ENCODE measurements at regions not wholly inside any gene's neighbourhood (a gene's known extent, or its start where the extent isn't known, plus 50 kb on each side); places are given as distances from the start of the nearest gene placed in this dataset.

DNA sequence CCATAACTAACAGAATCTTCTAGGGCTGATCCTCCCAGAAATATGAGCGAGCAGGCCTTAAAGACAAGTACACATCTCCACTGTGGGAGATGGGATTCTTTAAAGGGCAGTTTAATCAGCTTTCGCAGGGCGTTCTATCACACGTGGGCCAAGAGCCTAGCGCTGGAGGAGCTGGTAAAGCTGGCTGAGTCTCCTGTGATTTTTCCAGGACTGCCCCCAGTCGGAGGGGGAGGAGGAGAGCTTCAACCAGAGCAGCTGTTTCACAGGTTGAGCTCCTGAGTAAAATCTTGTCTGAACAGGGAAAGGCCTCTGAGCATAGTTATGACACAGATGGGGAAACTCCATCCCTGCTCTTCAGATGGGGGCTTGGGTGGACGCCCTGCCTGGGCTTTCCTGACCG, 87.0 kb downstream of the ZNF365 start:
- H3K9ac ChIP-seq (ENCODE audit: low read length), result no peak overlapping the region
- no peaks in the 10 kb centered on the region for H3K4me1 ChIP-seq (ENCODE audit: low read length)
- no peaks in the 10 kb centered on the region for H3K9me3 ChIP-seq (ENCODE audit: low read length)
- H4K20me1 ChIP-seq (ENCODE audit: insufficient read depth, low read depth, low read length), result no peaks in the 10 kb centered on the region
- H3K4me3 ChIP-seq (ENCODE audit: low read length), result no peak overlapping the region
- no peaks in the 10 kb centered on the region for H3K9me2 ChIP-seq (replicated peaks; ENCODE audit: insufficient read depth, low read length)
- H3K4me2 ChIP-seq (ENCODE audit: low read depth, low read length, poor library complexity, severe bottlenecking), result no peak overlapping the region
- DNase-seq, result no peak
- H2AFZ ChIP-seq (ENCODE audit: low read length), result no peak overlapping the region
- no peaks in the 10 kb centered on the region for H3K27me3 ChIP-seq (ENCODE audit: low read length)
- H3K79me2 ChIP-seq (ENCODE audit: low read length), result no peaks in the 10 kb centered on the region
- H3K36me3 ChIP-seq (ENCODE audit: insufficient read depth, low read length), result no peaks in the 10 kb centered on the region
- H3K27ac ChIP-seq (ENCODE audit: low read length), result no peak overlapping the region

DNA sequence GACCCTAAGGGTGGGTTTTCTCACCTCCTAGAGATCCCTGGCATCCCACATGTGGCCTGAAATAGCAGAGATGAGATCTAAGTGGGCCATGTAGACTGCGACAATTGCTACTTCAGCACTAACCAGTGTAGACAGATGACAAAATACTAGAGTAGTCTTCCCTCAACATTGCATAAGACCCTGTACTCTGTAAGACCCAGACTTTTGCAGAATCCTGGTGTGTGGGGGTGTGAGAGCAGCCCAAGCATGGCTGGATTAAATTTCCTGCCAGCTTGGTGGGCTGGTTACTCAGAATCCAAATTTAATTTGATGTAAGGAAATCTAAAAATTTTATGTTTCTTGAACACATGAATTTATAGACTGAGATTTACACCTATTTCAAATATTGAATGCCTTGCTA, 88.3 kb downstream of the ZNF365 start:
- Histone ChIP-seq H3K79me2 (ENCODE audit: low read length) (no peaks in the 10 kb centered on the region), H3K4me2 (ENCODE audit: low read depth, low read length, poor library complexity, severe bottlenecking) (no peak overlapping the region), H3K4me1 (ENCODE audit: low read length) (no peaks in the 10 kb centered on the region), H3K9ac (ENCODE audit: low read length) (no peak overlapping the region), H3K4me3 (ENCODE audit: low read length) (no peak overlapping the region), H3K9me2 (replicated peaks; ENCODE audit: insufficient read depth, low read length) (no peaks in the 10 kb centered on the region), H3K9me3 (ENCODE audit: low read length) (no peaks in the 10 kb centered on the region), H3K27me3 (ENCODE audit: low read length) (no peaks in the 10 kb centered on the region), H3K36me3 (ENCODE audit: insufficient read depth, low read length) (no peaks in the 10 kb centered on the region), H3K27ac (ENCODE audit: low read length) (no peak overlapping the region), H4K20me1 (ENCODE audit: insufficient read depth, low read depth, low read length) (no peaks in the 10 kb centered on the region), H2AFZ (ENCODE audit: low read length) (no peak overlapping the region)
- DNase-seq, result no peak

DNA sequence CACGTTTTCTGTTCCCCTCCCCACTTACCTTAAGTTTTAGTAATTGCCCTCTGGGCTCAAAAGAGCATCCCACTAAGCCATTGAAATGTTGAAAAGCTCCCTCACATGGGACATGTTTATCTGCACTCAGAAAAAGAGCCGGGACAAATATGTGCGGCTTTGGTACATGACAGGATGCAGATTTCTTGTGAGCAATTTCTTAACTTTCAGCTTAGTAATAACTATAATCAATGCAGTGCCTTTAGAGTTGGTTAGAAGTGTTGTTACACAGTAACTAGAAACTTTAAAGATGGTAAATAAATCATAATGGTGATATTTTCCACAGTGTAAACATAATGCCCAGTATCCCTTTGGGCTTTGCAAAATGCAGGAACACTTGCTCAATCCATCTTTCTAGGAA, 89.2 kb downstream of the ZNF365 start:
- no peak for DNase-seq
- Histone ChIP-seq H3K9me2 (replicated peaks; ENCODE audit: insufficient read depth, low read length) (no peaks in the 10 kb centered on the region), H3K27ac (ENCODE audit: low read length) (no peak overlapping the region), H3K4me1 (ENCODE audit: low read length) (no peaks in the 10 kb centered on the region), H3K4me2 (ENCODE audit: low read depth, low read length, poor library complexity, severe bottlenecking) (no peak overlapping the region), H3K79me2 (ENCODE audit: low read length) (no peaks in the 10 kb centered on the region), H3K9ac (ENCODE audit: low read length) (no peak overlapping the region), H3K9me3 (ENCODE audit: low read length) (no peaks in the 10 kb centered on the region), H3K4me3 (ENCODE audit: low read length) (no peak overlapping the region), H3K36me3 (ENCODE audit: insufficient read depth, low read length) (no peaks in the 10 kb centered on the region), H3K27me3 (ENCODE audit: low read length) (no peaks in the 10 kb centered on the region), H2AFZ (ENCODE audit: low read length) (no peak overlapping the region), H4K20me1 (ENCODE audit: insufficient read depth, low read depth, low read length) (no peaks in the 10 kb centered on the region)

DNA sequence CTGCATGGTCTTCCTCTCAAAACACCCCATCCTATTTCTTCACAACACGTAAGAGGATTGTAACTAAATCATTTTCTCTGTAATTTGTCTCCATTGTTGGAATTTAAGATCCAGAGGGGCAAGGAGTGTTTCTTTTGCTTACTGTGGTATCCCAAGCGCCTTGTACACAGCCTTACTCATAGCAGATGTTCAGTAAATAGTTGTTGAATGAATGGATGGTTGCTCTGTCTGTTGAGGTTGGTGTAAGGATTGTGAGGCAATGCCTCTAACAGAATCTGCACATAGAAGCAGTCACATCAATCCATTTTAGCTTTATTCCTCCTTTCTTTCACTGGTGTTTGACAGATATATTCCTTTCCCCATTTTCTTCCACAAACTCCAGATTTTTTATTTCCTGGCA, 90.1 kb downstream of the ZNF365 start:
- Histone ChIP-seq H4K20me1 (ENCODE audit: insufficient read depth, low read depth, low read length) (no peaks in the 10 kb centered on the region), H3K27me3 (ENCODE audit: low read length) (no peaks in the 10 kb centered on the region), H3K79me2 (ENCODE audit: low read length) (no peaks in the 10 kb centered on the region), H3K9me2 (replicated peaks; ENCODE audit: insufficient read depth, low read length) (no peaks in the 10 kb centered on the region), H3K4me1 (ENCODE audit: low read length) (no peaks in the 10 kb centered on the region), H3K27ac (ENCODE audit: low read length) (no peak overlapping the region), H3K9me3 (ENCODE audit: low read length) (no peaks in the 10 kb centered on the region), H3K4me2 (ENCODE audit: low read depth, low read length, poor library complexity, severe bottlenecking) (no peak overlapping the region), H3K4me3 (ENCODE audit: low read length) (no peak overlapping the region), H3K9ac (ENCODE audit: low read length) (no peak overlapping the region), H3K36me3 (ENCODE audit: insufficient read depth, low read length) (no peaks in the 10 kb centered on the region), H2AFZ (ENCODE audit: low read length) (no peak overlapping the region)
- no peak for DNase-seq

DNA sequence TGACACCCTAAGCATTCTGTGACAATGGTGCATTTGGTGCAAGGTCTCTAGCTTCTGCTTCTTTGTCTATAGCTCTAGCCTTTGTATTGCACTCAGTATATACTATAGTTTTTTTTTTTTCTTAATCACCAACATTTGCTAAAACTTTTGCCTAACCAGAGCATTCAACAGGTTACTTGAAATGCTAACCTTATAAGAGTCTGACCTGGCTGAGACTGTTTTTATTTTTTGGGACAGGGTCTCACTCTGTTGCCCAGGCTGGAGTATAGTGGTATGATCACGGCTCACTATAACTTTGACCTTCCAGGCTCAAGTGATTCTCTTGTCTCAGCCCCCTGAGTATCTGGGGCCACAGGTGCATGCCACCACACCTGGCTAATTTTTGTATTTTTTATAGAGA, 92.4 kb downstream of the ZNF365 start:
- H2AFZ ChIP-seq (ENCODE audit: low read length), result no peak overlapping the region
- H3K4me3 ChIP-seq (ENCODE audit: low read length), result no peak overlapping the region
- no peaks in the 10 kb centered on the region for H3K79me2 ChIP-seq (ENCODE audit: low read length)
- H4K20me1 ChIP-seq (ENCODE audit: insufficient read depth, low read depth, low read length), result no peaks in the 10 kb centered on the region
- H3K4me1 ChIP-seq (ENCODE audit: low read length), result no peaks in the 10 kb centered on the region
- no peak overlapping the region for H3K4me2 ChIP-seq (ENCODE audit: low read depth, low read length, poor library complexity, severe bottlenecking)
- no peak overlapping the region for H3K9ac ChIP-seq (ENCODE audit: low read length)
- H3K36me3 ChIP-seq (ENCODE audit: insufficient read depth, low read length), result no peaks in the 10 kb centered on the region
- H3K27ac ChIP-seq (ENCODE audit: low read length), result no peak overlapping the region
- no peak for DNase-seq
- H3K9me2 ChIP-seq (replicated peaks; ENCODE audit: insufficient read depth, low read length), result no peaks in the 10 kb centered on the region
- no peaks in the 10 kb centered on the region for H3K27me3 ChIP-seq (ENCODE audit: low read length)
- H3K9me3 ChIP-seq (ENCODE audit: low read length), result no peaks in the 10 kb centered on the region

DNA sequence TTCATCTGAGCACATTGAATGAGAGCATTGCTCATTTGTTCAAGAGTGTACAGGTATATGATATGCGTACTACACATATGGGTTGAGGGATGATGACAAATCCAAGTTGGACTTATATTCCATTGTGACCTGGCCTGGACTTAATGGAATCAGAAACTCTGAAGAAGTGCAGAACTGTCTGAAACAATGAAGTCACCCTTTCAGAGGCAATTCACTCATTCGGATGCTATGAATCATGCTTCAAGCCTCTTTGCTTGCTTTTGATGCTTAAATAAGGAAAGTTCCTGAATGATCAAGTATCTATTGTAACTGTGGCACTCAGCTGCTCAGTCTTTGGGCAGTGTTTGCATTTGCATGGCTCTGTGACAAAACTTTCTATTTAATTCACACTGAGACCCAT, 93.4 kb downstream of the ZNF365 start:
- Histone ChIP-seq H3K9me3 (ENCODE audit: low read length) (no peaks in the 10 kb centered on the region), H3K9me2 (replicated peaks; ENCODE audit: insufficient read depth, low read length) (no peaks in the 10 kb centered on the region), H3K79me2 (ENCODE audit: low read length) (no peaks in the 10 kb centered on the region), H3K9ac (ENCODE audit: low read length) (no peak overlapping the region), H3K4me3 (ENCODE audit: low read length) (no peak overlapping the region), H4K20me1 (ENCODE audit: insufficient read depth, low read depth, low read length) (no peaks in the 10 kb centered on the region), H3K4me1 (ENCODE audit: low read length) (no peaks in the 10 kb centered on the region), H3K4me2 (ENCODE audit: low read depth, low read length, poor library complexity, severe bottlenecking) (no peak overlapping the region), H3K36me3 (ENCODE audit: insufficient read depth, low read length) (no peaks in the 10 kb centered on the region), H3K27ac (ENCODE audit: low read length) (no peak overlapping the region), H2AFZ (ENCODE audit: low read length) (no peak overlapping the region), H3K27me3 (ENCODE audit: low read length) (no peaks in the 10 kb centered on the region)
- DNase-seq, result no peak

DNA sequence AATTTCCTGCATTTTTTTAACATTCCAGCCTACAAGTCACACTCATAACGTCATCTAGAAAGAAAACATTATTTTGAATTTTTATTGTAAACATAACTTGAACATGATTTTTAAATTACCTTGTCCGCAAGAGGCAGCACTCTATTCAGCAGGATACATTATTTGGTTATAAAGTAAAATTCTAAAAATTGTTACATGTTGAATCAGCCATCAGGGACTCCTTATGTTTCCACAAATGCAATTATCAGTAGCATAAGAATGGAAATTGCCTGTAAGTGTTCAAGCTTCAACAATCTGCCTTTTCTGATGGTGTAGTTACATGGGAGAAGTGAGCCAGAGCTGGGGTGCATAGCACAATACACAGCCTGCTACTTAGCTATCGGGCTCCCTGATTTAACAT, 97.5 kb downstream of the ZNF365 start:
- H3K4me3 ChIP-seq (ENCODE audit: low read length), result no peak overlapping the region
- H3K27ac ChIP-seq (ENCODE audit: low read length), result no peak overlapping the region
- DNase-seq, result no peak
- no peak overlapping the region for H3K4me2 ChIP-seq (ENCODE audit: low read depth, low read length, poor library complexity, severe bottlenecking)
- H3K9me3 ChIP-seq (ENCODE audit: low read length), result no peaks in the 10 kb centered on the region
- H3K36me3 ChIP-seq (ENCODE audit: insufficient read depth, low read length), result no peaks in the 10 kb centered on the region
- no peaks in the 10 kb centered on the region for H3K79me2 ChIP-seq (ENCODE audit: low read length)
- no peak overlapping the region for H3K9ac ChIP-seq (ENCODE audit: low read length)
- no peaks in the 10 kb centered on the region for H4K20me1 ChIP-seq (ENCODE audit: insufficient read depth, low read depth, low read length)
- H3K9me2 ChIP-seq (replicated peaks; ENCODE audit: insufficient read depth, low read length), result no peaks in the 10 kb centered on the region
- H3K4me1 ChIP-seq (ENCODE audit: low read length), result no peaks in the 10 kb centered on the region
- H2AFZ ChIP-seq (ENCODE audit: low read length), result no peak overlapping the region
- no peaks in the 10 kb centered on the region for H3K27me3 ChIP-seq (ENCODE audit: low read length)

DNA sequence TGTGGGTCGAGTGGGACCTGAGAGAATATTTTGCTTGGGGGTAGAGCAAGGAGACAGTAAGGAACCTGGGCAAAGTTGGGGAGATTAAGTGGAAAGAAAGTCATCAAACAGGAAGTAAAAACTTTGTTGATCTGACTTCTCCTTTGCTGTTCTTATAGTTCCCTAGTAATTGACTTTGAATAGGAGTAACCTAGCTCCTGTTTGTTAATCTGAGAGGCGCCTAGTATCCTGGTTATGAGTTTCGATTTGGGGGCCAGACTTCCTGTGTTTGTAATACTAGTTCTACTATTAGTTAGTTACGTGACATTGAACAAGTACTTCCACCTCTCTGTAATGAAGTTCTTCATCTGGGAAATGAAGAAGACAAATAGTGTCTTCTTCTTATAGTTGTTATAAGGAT, 99.1 kb downstream of the ZNF365 start:
- H2AFZ ChIP-seq (ENCODE audit: low read length), result no peak overlapping the region
- no peak overlapping the region for H3K4me3 ChIP-seq (ENCODE audit: low read length)
- no peaks in the 10 kb centered on the region for H3K79me2 ChIP-seq (ENCODE audit: low read length)
- H3K4me1 ChIP-seq (ENCODE audit: low read length), result no peaks in the 10 kb centered on the region
- no peak overlapping the region for H3K27ac ChIP-seq (ENCODE audit: low read length)
- H3K9me2 ChIP-seq (replicated peaks; ENCODE audit: insufficient read depth, low read length), result no peaks in the 10 kb centered on the region
- H3K9ac ChIP-seq (ENCODE audit: low read length), result no peak overlapping the region
- no peak for DNase-seq
- H3K4me2 ChIP-seq (ENCODE audit: low read depth, low read length, poor library complexity, severe bottlenecking), result no peak overlapping the region
- no peaks in the 10 kb centered on the region for H3K27me3 ChIP-seq (ENCODE audit: low read length)
- no peaks in the 10 kb centered on the region for H4K20me1 ChIP-seq (ENCODE audit: insufficient read depth, low read depth, low read length)
- H3K36me3 ChIP-seq (ENCODE audit: insufficient read depth, low read length), result no peaks in the 10 kb centered on the region
- H3K9me3 ChIP-seq (ENCODE audit: low read length), result no peaks in the 10 kb centered on the region

DNA sequence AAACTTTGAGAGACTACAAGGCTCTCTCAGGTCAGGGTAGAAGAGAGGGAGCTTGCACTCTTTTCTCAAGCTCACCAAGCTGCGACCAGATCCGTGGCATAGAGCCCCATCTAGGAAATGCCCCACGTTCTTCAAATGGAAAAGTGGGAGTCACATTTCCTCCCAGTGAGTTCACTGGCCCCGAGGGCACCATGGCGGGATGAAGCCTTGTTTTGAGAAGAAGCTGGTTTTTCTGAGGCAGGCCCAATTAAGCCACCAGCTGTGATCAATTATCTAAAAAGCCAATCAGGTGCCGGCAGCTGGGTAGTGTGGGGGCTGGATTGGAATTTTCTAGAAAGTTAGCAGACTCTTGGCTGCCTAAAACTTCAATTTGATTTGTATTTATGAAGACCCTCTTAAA, 101.4 kb downstream of the ZNF365 start:
- no peak overlapping the region for H3K4me2 ChIP-seq (ENCODE audit: low read depth, low read length, poor library complexity, severe bottlenecking)
- H3K9me2 ChIP-seq (replicated peaks; ENCODE audit: insufficient read depth, low read length), result no peaks in the 10 kb centered on the region
- H3K4me3 ChIP-seq (ENCODE audit: low read length), result no peak overlapping the region
- DNase-seq, result no peak
- no peaks in the 10 kb centered on the region for H3K36me3 ChIP-seq (ENCODE audit: insufficient read depth, low read length)
- H3K27me3 ChIP-seq (ENCODE audit: low read length), result no peaks in the 10 kb centered on the region
- H3K4me1 ChIP-seq (ENCODE audit: low read length), result no peaks in the 10 kb centered on the region
- no peak overlapping the region for H3K9ac ChIP-seq (ENCODE audit: low read length)
- no peaks in the 10 kb centered on the region for H3K9me3 ChIP-seq (ENCODE audit: low read length)
- no peaks in the 10 kb centered on the region for H3K79me2 ChIP-seq (ENCODE audit: low read length)
- H3K27ac ChIP-seq (ENCODE audit: low read length), result no peak overlapping the region
- H2AFZ ChIP-seq (ENCODE audit: low read length), result no peak overlapping the region
- H4K20me1 ChIP-seq (ENCODE audit: insufficient read depth, low read depth, low read length), result no peaks in the 10 kb centered on the region

Measured in Karpas-422 (cell line).